H9 (cell line): ENCODE measurements at regions not wholly inside any gene's neighbourhood (a gene's known extent, or its start where the extent isn't known, plus 50 kb on each side); places are given as distances from the start of the nearest gene placed in this dataset.
A peak's percentile ranks its signal among the peaks of the same experiment; 100 is the strongest.
"Not testable (repeated sequence)": the region's sequence is repeated elsewhere in the genome, so short reads cannot be mapped to it uniquely, and the experiment has no call there.

Experiments
- DNase-seq: peaks from one replicate; pipeline ENCODE4 v3.0.0-alpha.2; 2017
- H2AFZ ChIP-seq: one replicate; pipeline ENCODE4 v1.6.1; 2013; ENCODE audit warnings: mild to moderate bottlenecking, low read length, control low read depth, moderate library complexity
- H2AK5ac ChIP-seq: 2 replicates; pipeline ENCODE4 v1.6.1; 2013; ENCODE audit warnings: low read length, control low read depth, mixed read lengths; ENCODE audit not compliant: insufficient read length
- H2BK120ac ChIP-seq: one replicate; pipeline ENCODE4 v1.6.1; 2013; ENCODE audit warnings: low read depth, mild to moderate bottlenecking, low read length, control low read depth, inconsistent platforms; ENCODE audit not compliant: poor library complexity, severe bottlenecking
- H2BK12ac ChIP-seq: 2 replicates; pipeline ENCODE4 v1.6.1; 2013; ENCODE audit warnings: low read length, control low read depth, mixed read lengths, low read depth; ENCODE audit not compliant: insufficient read length
- H2BK15ac ChIP-seq: 2 replicates; pipeline ENCODE4 v1.6.1; 2013; ENCODE audit warnings: low read depth, low read length, control low read depth
- H2BK20ac ChIP-seq: one replicate; pipeline ENCODE4 v1.6.1; 2013; ENCODE audit warnings: low read depth, mild to moderate bottlenecking, low read length, control low read depth, inconsistent platforms; ENCODE audit not compliant: poor library complexity, severe bottlenecking
- H2BK5ac ChIP-seq: 2 replicates; pipeline ENCODE4 v1.6.1; 2013; ENCODE audit warnings: low read length, control low read depth, mixed read lengths; ENCODE audit not compliant: insufficient read length
- H3K14ac ChIP-seq: 2 replicates; pipeline ENCODE4 v1.6.1; 2013; ENCODE audit warnings: low read length, control low read depth; ENCODE audit not compliant: insufficient read depth
- H3K18ac ChIP-seq: 2 replicates; pipeline ENCODE4 v1.6.1; 2013; ENCODE audit warnings: low read depth, mild to moderate bottlenecking, mixed read lengths, low read length, control low read depth; ENCODE audit not compliant: insufficient read length
- H3K23ac ChIP-seq: 2 replicates; pipeline ENCODE4 v1.6.1; 2013; ENCODE audit warnings: low read length, control low read depth, mixed read lengths, low read depth; ENCODE audit not compliant: insufficient read length
- H3K23me2 ChIP-seq: 2 replicates; pipeline ENCODE4 v1.6.1; 2013; ENCODE audit warnings: low read depth, mild to moderate bottlenecking, mixed read lengths, low read length, control low read depth; ENCODE audit not compliant: insufficient read length, poor library complexity, severe bottlenecking
- H3K27ac ChIP-seq: 2 replicates; pipeline ENCODE4 v1.5.1; 2013; ENCODE audit warnings: low read length, control low read depth, mixed read lengths, low read depth; ENCODE audit not compliant: insufficient read length
- H3K27me3 ChIP-seq: 2 replicates; pipeline ENCODE4 v1.6.1; 2013; ENCODE audit warnings: low read length, control low read depth, inconsistent platforms; ENCODE audit not compliant: insufficient read depth
- H3K4ac ChIP-seq: 2 replicates; pipeline ENCODE4 v1.6.1; 2013; ENCODE audit warnings: low read depth, mild to moderate bottlenecking, control low read depth, inconsistent platforms, low read length, moderate library complexity
- H3K4me1 ChIP-seq: 2 replicates; pipeline ENCODE4 v1.6.1; 2013; ENCODE audit warnings: low read length, control low read depth, inconsistent platforms; ENCODE audit not compliant: insufficient read depth
- H3K4me2 ChIP-seq: 2 replicates; pipeline ENCODE4 v1.6.1; 2013; ENCODE audit warnings: low read length, control low read depth, mixed read lengths; ENCODE audit not compliant: insufficient read length, insufficient read depth
- H3K56ac ChIP-seq: 2 replicates; pipeline ENCODE4 v1.6.1; 2013; ENCODE audit warnings: low read depth, mild to moderate bottlenecking, mixed read lengths, low read length, control low read depth; ENCODE audit not compliant: insufficient read length
- H3K79me1 ChIP-seq: 2 replicates; pipeline ENCODE4 v1.6.1; 2013; ENCODE audit warnings: low read depth, mild to moderate bottlenecking, moderate library complexity, low read length, control low read depth, inconsistent platforms; ENCODE audit not compliant: insufficient read depth, poor library complexity, severe bottlenecking
- H3K79me2 ChIP-seq: 2 replicates; pipeline ENCODE4 v1.6.1; 2013; ENCODE audit warnings: low read length, control low read depth, inconsistent platforms; ENCODE audit not compliant: insufficient read depth
- H3K9ac ChIP-seq: 2 replicates; pipeline ENCODE4 v1.6.1; 2013; ENCODE audit warnings: low read length, control low read depth, mixed read lengths; ENCODE audit not compliant: insufficient read length; ENCODE audit errors: extremely low read depth
- H3K9me3 ChIP-seq: one replicate; pipeline ENCODE4 v1.6.1; 2013; ENCODE audit warnings: low read depth, low read length, inconsistent platforms; ENCODE audit not compliant: control insufficient read depth
- H3T11ph ChIP-seq: one replicate; pipeline ENCODE4 v1.6.1; 2013; ENCODE audit warnings: mild to moderate bottlenecking, low read length, control low read depth, inconsistent platforms
- H4K20me1 ChIP-seq: one replicate; pipeline ENCODE4 v1.6.1; 2013; ENCODE audit not compliant: control insufficient read depth, insufficient read length, insufficient read depth
- H4K5ac ChIP-seq: 2 replicates; pipeline ENCODE4 v1.6.1; 2013; ENCODE audit warnings: low read depth, mild to moderate bottlenecking, mixed read lengths, low read length, control low read depth; ENCODE audit not compliant: insufficient read length
- H4K8ac ChIP-seq: replicated peaks from 2 replicates; pipeline ENCODE4 v1.6.1; 2013; ENCODE audit warnings: low read length, control low read depth, mixed read lengths, low read depth; ENCODE audit not compliant: insufficient read length
- H4K91ac ChIP-seq: 2 replicates; pipeline ENCODE4 v1.6.1; 2013; ENCODE audit warnings: low read depth, mild to moderate bottlenecking, moderate library complexity, mixed read lengths, low read length, control low read depth; ENCODE audit not compliant: insufficient read length
- H3K27ac Mint-ChIP-seq, 3 experiments: 2 replicates in 2 of 3; 3 replicates in 1 of 3; pipeline ENCODE4 v1.8.0; 2020 to 2021; ENCODE audit warnings: mixed read lengths in 3 of 3, mild to moderate bottlenecking in 1 of 3, moderate library complexity in 1 of 3
- H3K27me3 Mint-ChIP-seq: 2 replicates; pipeline ENCODE4 v1.8.0; 2021; ENCODE audit warnings: low read depth, mild to moderate bottlenecking, moderate library complexity, mixed read lengths
- H3K36me3 Mint-ChIP-seq, 3 experiments: 2 replicates in 2 of 3; 3 replicates in 1 of 3; pipeline ENCODE4 v1.8.0; 2020 to 2021; ENCODE audit warnings: low read depth in 3 of 3, mixed read lengths in 3 of 3; ENCODE audit not compliant: insufficient read depth in 1 of 3
- H3K4me1 Mint-ChIP-seq, 2 experiments: 2 replicates each; pipeline ENCODE4 v1.8.0; 2020; ENCODE audit warnings: mixed read lengths in 2 of 2
- H3K4me3 Mint-ChIP-seq, 2 experiments: 2 replicates in 1 of 2; 3 replicates in 1 of 2; pipeline ENCODE4 v1.8.0; 2020 to 2021; ENCODE audit warnings: mild to moderate bottlenecking in 2 of 2, mixed read lengths in 2 of 2, moderate library complexity in 1 of 2
- H3K9me3 Mint-ChIP-seq, 2 experiments: 2 replicates in 1 of 2; 3 replicates in 1 of 2; pipeline ENCODE4 v1.8.0; 2020; ENCODE audit warnings: mild to moderate bottlenecking in 2 of 2, mixed read lengths in 2 of 2, moderate library complexity in 1 of 2
- WGBS: extraction: QIAGEN DNeasy Blood & Tissue Kit; methylation state at CpG from one replicate; pipeline ENCODE4 v1.1.7; 2013; ENCODE audit warnings: missing lambda C conversion rate, low lambda C conversion rate, mixed read lengths; ENCODE audit not compliant: insufficient read length; ENCODE audit errors: extremely low coverage; 5-methylcytosine and 5-hydroxymethylcytosine counted together

GRCh38 chr17:30625380-30625779 is 148.2 kb downstream of the GOSR1 start:
- not testable (repeated sequence) for H3K14ac ChIP-seq, H3K4me1 Mint-ChIP-seq, H3T11ph ChIP-seq, H2BK5ac ChIP-seq, H3K79me1 ChIP-seq, H2AFZ ChIP-seq, H3K4me2 ChIP-seq, H3K4me3 Mint-ChIP-seq, H2AK5ac ChIP-seq, H2BK12ac ChIP-seq, H3K27ac ChIP-seq, H2BK15ac ChIP-seq, H3K27me3 Mint-ChIP-seq, H2BK120ac ChIP-seq, H4K20me1 ChIP-seq, H3K79me2 ChIP-seq, H3K23ac ChIP-seq, H3K9me3 Mint-ChIP-seq, H2BK20ac ChIP-seq, H3K23me2 ChIP-seq, H3K4ac ChIP-seq, H3K18ac ChIP-seq, H3K56ac ChIP-seq, H3K4me1 ChIP-seq, H4K8ac ChIP-seq, H3K27me3 ChIP-seq, H3K9ac ChIP-seq, H4K91ac ChIP-seq, H3K9me3 ChIP-seq, DNase-seq, H4K5ac ChIP-seq
- H3K36me3 Mint-ChIP-seq = peaks cover 7 to 17% (median 13%) of the 10 kb centered on the region in 3 experiments
- H3K27ac Mint-ChIP-seq = 0 out of 7 replicates have a peak overlapping the region, but pooled peaks of 1 of the 3 experiments have one; percentile 36
- WGBS = no CpG with 5 or more reads among the region's 18 CpGs

GRCh38 chr17:30624180-30624579 is 147.0 kb downstream of the GOSR1 start:
- H3K9ac ChIP-seq, H3K4me1 Mint-ChIP-seq, H2BK120ac ChIP-seq, H3K4me2 ChIP-seq, H2AK5ac ChIP-seq, H3K79me1 ChIP-seq, H3K27ac ChIP-seq, H3K23me2 ChIP-seq, H4K5ac ChIP-seq, H3K23ac ChIP-seq, H3K79me2 ChIP-seq, DNase-seq, H4K8ac ChIP-seq, H2BK12ac ChIP-seq, H2BK5ac ChIP-seq, H3K56ac ChIP-seq, H4K20me1 ChIP-seq, H4K91ac ChIP-seq, H2BK20ac ChIP-seq, H3K9me3 ChIP-seq, H3K9me3 Mint-ChIP-seq, H2BK15ac ChIP-seq, H3K27me3 Mint-ChIP-seq, H3K27me3 ChIP-seq, H3K18ac ChIP-seq, H3K4ac ChIP-seq, H3K14ac ChIP-seq, H3T11ph ChIP-seq, H2AFZ ChIP-seq, H3K4me1 ChIP-seq, H3K4me3 Mint-ChIP-seq: not testable (repeated sequence)
- WGBS = no CpG with 5 or more reads among the region's 16 CpGs
- peaks cover 7 to 17% (median 13%) of the 10 kb centered on the region in 3 experiments for H3K36me3 Mint-ChIP-seq
- H3K27ac Mint-ChIP-seq = peak overlapping the region; percentile 41 to 85 (median 58); a peak in 4 of 7 replicates
